Trophoblast cell (in vitro differentiated cells and primary cell): ENCODE measurements at regions not wholly inside any gene's neighbourhood (a gene's known extent, or its start where the extent isn't known, plus 50 kb on each side); places are given as distances from the start of the nearest gene placed in this dataset.

ENCODE experiments used
- DNase-seq, 2 donors: peaks; one replicate each; pipeline ENCODE4 v3.0.0-alpha.2; 2016
- H2AFZ ChIP-seq: 2 replicates; pipeline ENCODE4 v1.6.1; 2013; ENCODE audit warnings: low read length, moderate library complexity, mild to moderate bottlenecking; ENCODE audit not compliant: insufficient read depth, poor library complexity
- H2AK5ac ChIP-seq: 2 replicates; pipeline ENCODE4 v1.6.1; 2013; ENCODE audit warnings: mild to moderate bottlenecking, low read length
- H2BK120ac ChIP-seq: 2 replicates; pipeline ENCODE4 v1.6.1; 2013; ENCODE audit warnings: low read length, mild to moderate bottlenecking, moderate library complexity; ENCODE audit not compliant: insufficient read depth, poor library complexity
- H2BK12ac ChIP-seq: 2 replicates; pipeline ENCODE4 v1.6.1; 2013; ENCODE audit warnings: mild to moderate bottlenecking, low read length, moderate library complexity
- H2BK5ac ChIP-seq: 2 replicates; pipeline ENCODE4 v1.6.1; 2013; ENCODE audit warnings: low read length, low read depth, moderate library complexity, mild to moderate bottlenecking; ENCODE audit not compliant: poor library complexity
- H3K14ac ChIP-seq: 2 replicates; pipeline ENCODE4 v1.6.1; 2013; ENCODE audit warnings: mild to moderate bottlenecking, low read length
- H3K18ac ChIP-seq: 2 replicates; pipeline ENCODE4 v1.6.1; 2013; ENCODE audit warnings: mild to moderate bottlenecking, low read length
- H3K23ac ChIP-seq: 2 replicates; pipeline ENCODE4 v1.6.1; 2013; ENCODE audit warnings: low read length
- H3K27ac ChIP-seq: 2 replicates; pipeline ENCODE4 v1.5.1; 2013; ENCODE audit warnings: low read depth, mild to moderate bottlenecking, inconsistent platforms, low read length, moderate library complexity
- H3K27me3 ChIP-seq: 2 replicates; pipeline ENCODE4 v1.6.1; 2013; ENCODE audit warnings: inconsistent platforms, mild to moderate bottlenecking, low read length, moderate library complexity; ENCODE audit not compliant: insufficient read depth
- H3K36me3 ChIP-seq, 2 experiments: 1 replicate in 1 of 2; 2 replicates in 1 of 2; pipeline ENCODE4 v1.6.1; 2013; ENCODE audit warnings: low read length in 2 of 2, mild to moderate bottlenecking in 2 of 2, moderate library complexity in 1 of 2; ENCODE audit not compliant: insufficient read depth in 2 of 2, control insufficient read depth in 1 of 2
- H3K4ac ChIP-seq: 2 replicates; pipeline ENCODE4 v1.6.1; 2013; ENCODE audit warnings: low read depth, mild to moderate bottlenecking, low read length, moderate library complexity
- H3K4me1 ChIP-seq, 2 experiments: 1 replicate in 1 of 2; 2 replicates in 1 of 2; pipeline ENCODE4 v1.6.1; 2013; ENCODE audit warnings: low read length in 2 of 2, mild to moderate bottlenecking in 2 of 2, moderate library complexity in 1 of 2; ENCODE audit not compliant: insufficient read depth in 2 of 2, control insufficient read depth in 1 of 2
- H3K4me2 ChIP-seq: 2 replicates; pipeline ENCODE4 v1.6.1; 2013; ENCODE audit warnings: inconsistent platforms, mild to moderate bottlenecking, low read length, moderate library complexity
- H3K4me3 ChIP-seq: 2 replicates; pipeline ENCODE4 v1.5.1; 2013; ENCODE audit warnings: mild to moderate bottlenecking, low read depth, low read length, inconsistent platforms
- H3K79me1 ChIP-seq: one replicate; pipeline ENCODE4 v1.6.1; 2013; ENCODE audit warnings: low read length
- H3K79me2 ChIP-seq: 2 replicates; pipeline ENCODE4 v1.6.1; 2013; ENCODE audit warnings: low read length, mild to moderate bottlenecking; ENCODE audit not compliant: control insufficient read depth, insufficient read depth, poor library complexity
- H3K9ac ChIP-seq: 2 replicates; pipeline ENCODE4 v1.6.1; 2013; ENCODE audit warnings: mild to moderate bottlenecking, low read length
- H3K9me3 ChIP-seq: 2 replicates; pipeline ENCODE4 v1.6.1; 2013; ENCODE audit warnings: low read depth, mild to moderate bottlenecking, control low read depth, inconsistent platforms, low read length; ENCODE audit not compliant: insufficient read depth
- H4K12ac ChIP-seq: 2 replicates; pipeline ENCODE4 v1.6.1; 2013; ENCODE audit warnings: low read depth, mild to moderate bottlenecking, low read length, moderate library complexity
- H4K8ac ChIP-seq: 2 replicates; pipeline ENCODE4 v1.6.1; 2013; ENCODE audit warnings: low read depth, mild to moderate bottlenecking, low read length, moderate library complexity
- H4K91ac ChIP-seq: one replicate; pipeline ENCODE4 v1.6.1; 2013; ENCODE audit warnings: low read depth, mild to moderate bottlenecking, low read length, moderate library complexity
- whole genome bisulfite sequencing: extraction: QIAGEN DNeasy Blood & Tissue Kit; methylation state at CpG from one replicate; pipeline ENCODE4 v1.1.7; 2013; ENCODE audit warnings: missing lambda C conversion rate; ENCODE audit not compliant: insufficient read length, insufficient coverage; ENCODE audit errors: extremely low coverage; 5-methylcytosine and 5-hydroxymethylcytosine counted together

- no peaks in the 10 kb centered on the region for H3K27me3 ChIP-seq
Observed at GRCh38 chr5:58228896-58229295, 231.0 kb downstream of the PLK2 start.

GRCh38 chr5:58227858-58228257, 232.0 kb downstream of the PLK2 start:
- no peak for DNase-seq
- Histone ChIP-seq H3K9me3 (no peaks in the 10 kb centered on the region), H3K14ac (no peak overlapping the region), H2BK120ac (no peak overlapping the region), H2AK5ac (no peak overlapping the region), H3K9ac (no peak overlapping the region), H3K23ac (no peak overlapping the region), H3K79me2 (no peaks in the 10 kb centered on the region), H4K12ac (no peak overlapping the region), H3K18ac (no peak overlapping the region), H2BK12ac (no peak overlapping the region), H3K4me2 (no peak overlapping the region), H4K91ac (no peak overlapping the region), H2AFZ (no peak overlapping the region), H3K27me3 (no peaks in the 10 kb centered on the region), H3K36me3 (no peaks in the 10 kb centered on the region), H3K4me3 (no peak overlapping the region), H2BK5ac (no peak overlapping the region), H3K27ac (no peak overlapping the region), H3K79me1 (peaks cover 3% of the 10 kb centered on the region), H4K8ac (no peak overlapping the region), H3K4me1 (peaks cover 0 to 3% of the 10 kb centered on the region in 2 experiments), H3K4ac (no peak overlapping the region)
- WGBS = no CpG with 5 or more reads among the region's 3 CpGs

More at GRCh38 chr5:58228896-58229295, 231.0 kb downstream of the PLK2 start:
- no peak overlapping the region for H2AFZ ChIP-seq
- no CpG with 5 or more reads among the region's 5 CpGs for WGBS
- H3K18ac ChIP-seq = no peak overlapping the region
- H2BK5ac ChIP-seq = no peak overlapping the region
- H3K4me2 ChIP-seq = no peak overlapping the region
- no peaks in the 10 kb centered on the region for H3K9me3 ChIP-seq
- H4K8ac ChIP-seq = no peak overlapping the region
- H3K4me1 ChIP-seq = peaks cover 0 to 3% of the 10 kb centered on the region in 2 experiments
- H2BK120ac ChIP-seq = no peak overlapping the region
- no peak overlapping the region for H3K9ac ChIP-seq
- no peak overlapping the region for H2AK5ac ChIP-seq
- H3K79me2 ChIP-seq = no peaks in the 10 kb centered on the region
- no peak overlapping the region for H4K91ac ChIP-seq
- H3K36me3 ChIP-seq = no peaks in the 10 kb centered on the region
- H2BK12ac ChIP-seq = no peak overlapping the region
- H3K4me3 ChIP-seq = no peak overlapping the region
- H4K12ac ChIP-seq = no peak overlapping the region
- H3K79me1 ChIP-seq = peaks cover 3% of the 10 kb centered on the region
- H3K23ac ChIP-seq = no peak overlapping the region
- H3K27ac ChIP-seq = no peak overlapping the region
- no peak for DNase-seq
- no peak overlapping the region for H3K14ac ChIP-seq
- H3K4ac ChIP-seq = no peak overlapping the region

- Histone ChIP-seq H3K4ac (no peak overlapping the region), H2BK5ac (no peak overlapping the region), H3K79me1 (no peaks in the 10 kb centered on the region), H3K79me2 (no peaks in the 10 kb centered on the region), H3K4me1 (no peaks in the 10 kb centered on the region), H3K36me3 (no peaks in the 10 kb centered on the region), H4K12ac (no peak overlapping the region), H2BK12ac (no peak overlapping the region), H3K4me3 (no peak overlapping the region), H3K23ac (no peak overlapping the region), H4K8ac (no peak overlapping the region), H2BK120ac (no peak overlapping the region), H4K91ac (no peak overlapping the region), H3K9me3 (no peaks in the 10 kb centered on the region), H3K14ac (no peak overlapping the region), H2AK5ac (no peak overlapping the region), H3K27ac (no peak overlapping the region), H3K18ac (no peak overlapping the region), H3K27me3 (no peaks in the 10 kb centered on the region), H3K4me2 (no peak overlapping the region), H2AFZ (no peak overlapping the region), H3K9ac (no peak overlapping the region)
- no peak for DNase-seq
- WGBS = no CpG with 5 or more reads among the region's 5 CpGs
Observed at GRCh38 chr5:58224661-58225060, 235.2 kb downstream of the PLK2 start.

GRCh38 chr5:58224221-58224620, 235.7 kb downstream of the PLK2 start:
- Histone ChIP-seq H2BK12ac (no peak overlapping the region), H3K27me3 (no peaks in the 10 kb centered on the region), H2BK120ac (no peak overlapping the region), H4K12ac (no peak overlapping the region), H3K4me2 (no peak overlapping the region), H4K91ac (no peak overlapping the region), H3K14ac (no peak overlapping the region), H3K79me1 (no peaks in the 10 kb centered on the region), H2AK5ac (no peak overlapping the region), H3K36me3 (no peaks in the 10 kb centered on the region), H3K4ac (no peak overlapping the region), H3K4me1 (no peaks in the 10 kb centered on the region), H2AFZ (no peak overlapping the region), H3K4me3 (no peak overlapping the region), H4K8ac (no peak overlapping the region), H3K9me3 (no peaks in the 10 kb centered on the region), H3K9ac (no peak overlapping the region), H3K79me2 (no peaks in the 10 kb centered on the region), H3K27ac (no peak overlapping the region), H2BK5ac (no peak overlapping the region), H3K23ac (no peak overlapping the region), H3K18ac (no peak overlapping the region)
- WGBS = no CpG with 5 or more reads among the region's 4 CpGs
- DNase-seq = no peak
